T-cell (primary cell): ENCODE measurements at regions not wholly inside any gene's neighbourhood (a gene's known extent, or its start where the extent isn't known, plus 50 kb on each side); places are given as distances from the start of the nearest gene placed in this dataset.

Experiments
- ATAC-seq, 4 experiments: fragments of 200-7000 bp in 3 of 4; fragments of 150-1000 bp in 1 of 4; cut with Tn5 transposase; replicated peaks in 1 of 4; 1 replicate in 3 of 4; 2 replicates in 1 of 4; pipeline ENCODE4 v1.10.0; 2021; ENCODE audit warnings: moderate library complexity in 3 of 4, mild to moderate bottlenecking in 2 of 4, moderate number of reproducible peaks in 1 of 4
- CTCF ChIA-PET, 2 donors: fragments of 300-600 bp; sonication (Branson Sonifier 250); formaldehyde crosslinking; loops; one replicate each; lab custom pipeline; 2022; ENCODE audit warnings: antibody characterized with exemption in 2 of 2; lab: Charles Lee
- POLR2A ChIA-PET, 2 donors: fragments of 300-600 bp; sonication (Branson Sonifier 250); formaldehyde crosslinking; loops; one replicate each; lab custom pipeline; 2022; ENCODE audit warnings: antibody characterized with exemption in 2 of 2; lab: Charles Lee
- DNase-seq, 35 experiments: peaks; one replicate each; pipeline versions ENCODE4 v3.0.0 to v3.0.0-alpha.2; 2013 to 2023
- H3K27ac ChIP-seq: one replicate; pipeline ENCODE4 v1.5.1; 2013; ENCODE audit warnings: low read length
- H3K27me3 ChIP-seq, 2 experiments: replicated peaks in 1 of 2; 1 replicate in 1 of 2; 2 replicates in 1 of 2; pipeline versions ENCODE4 v1.6.1 to v1.7.0; 2013; ENCODE audit warnings: low read length in 1 of 2, mixed read lengths in 1 of 2; ENCODE audit not compliant: control insufficient read depth in 2 of 2, insufficient read depth in 2 of 2; ENCODE audit errors: extremely low read depth in 1 of 2
- H3K36me3 ChIP-seq, 2 donors: 1 replicate in 1 of 2; 2 replicates in 1 of 2; pipeline versions ENCODE4 v1.6.1 to v1.7.0; 2013; ENCODE audit warnings: low read length in 1 of 2; ENCODE audit not compliant: control insufficient read depth in 2 of 2, insufficient read depth in 1 of 2; ENCODE audit errors: extremely low read depth in 1 of 2
- H3K4me1 ChIP-seq, 2 experiments: 1 replicate in 1 of 2; 2 replicates in 1 of 2; pipeline versions ENCODE4 v1.6.1 to v1.7.0; 2013; ENCODE audit warnings: low read length in 2 of 2, mixed read lengths in 1 of 2; ENCODE audit not compliant: insufficient read depth in 2 of 2, control insufficient read depth in 1 of 2; ENCODE audit errors: extremely low read depth in 1 of 2
- H3K4me3 ChIP-seq, 2 donors: 1 replicate in 1 of 2; 2 replicates in 1 of 2; pipeline versions ENCODE4 v1.5.1 to v1.7.0; 2013; ENCODE audit warnings: mild to moderate bottlenecking in 2 of 2, low read length in 1 of 2, moderate library complexity in 1 of 2; ENCODE audit not compliant: control insufficient read depth in 1 of 2; ENCODE audit errors: extremely low read depth in 1 of 2
- H3K9me3 ChIP-seq: 2 replicates; pipeline ENCODE4 v1.7.0; 2013
- H3K27ac Mint-ChIP-seq, 2 donors: one replicate each; pipeline ENCODE4 v1.8.0; 2020 to 2021; ENCODE audit warnings: mild to moderate bottlenecking in 2 of 2, mixed read lengths in 2 of 2
- H3K27me3 Mint-ChIP-seq, 2 donors: one replicate each; pipeline ENCODE4 v1.8.0; 2021 to 2022; ENCODE audit warnings: mixed read lengths in 2 of 2
- H3K36me3 Mint-ChIP-seq: one replicate; pipeline ENCODE4 v1.8.0; 2021; ENCODE audit warnings: mixed read lengths
- H3K4me1 Mint-ChIP-seq, 3 donors: one replicate each; pipeline ENCODE4 v1.8.0; 2020 to 2022; ENCODE audit warnings: mixed read lengths in 3 of 3, mild to moderate bottlenecking in 1 of 3
- H3K4me3 Mint-ChIP-seq, 3 donors: one replicate each; pipeline ENCODE4 v1.8.0; 2020 to 2022; ENCODE audit warnings: mild to moderate bottlenecking in 3 of 3, mixed read lengths in 3 of 3, moderate library complexity in 3 of 3
- H3K9me3 Mint-ChIP-seq, 3 donors: one replicate each; pipeline ENCODE4 v1.8.0; 2020 to 2022; ENCODE audit warnings: mixed read lengths in 3 of 3
- WGBS: methylation state at CpG from one replicate; pipeline ENCODE4 v1.1.5; 2013; ENCODE audit warnings: missing lambda C conversion rate; ENCODE audit not compliant: insufficient coverage; 5-methylcytosine and 5-hydroxymethylcytosine counted together

GRCh38 chr6:81214414-81215091, 537.9 kb downstream of the TENT5A start:
- Histone ChIP-seq H3K9me3 (no peaks in the 10 kb centered on the region), H3K27me3 (no peaks in the 10 kb centered on the region), H3K4me3 (no peak overlapping the region), H3K27ac (no peak overlapping the region), H3K4me1 (no peaks in the 10 kb centered on the region), H3K36me3 (no peaks in the 10 kb centered on the region)
- CTCF ChIA-PET: no interaction called here
- Mint-ChIP-seq H3K27ac (no peak overlapping the region), H3K27me3 (no peaks in the 10 kb centered on the region), H3K9me3 (peaks cover 16 to 25% (median 16%) of the 10 kb centered on the region in 3 donors), H3K36me3 (no peaks in the 10 kb centered on the region), H3K4me3 (no peak overlapping the region), H3K4me1 (no peaks in the 10 kb centered on the region)
- WGBS: 79% methylated on average over 15 of the region's 15 CpGs
- DNase-seq (no peak), ATAC-seq (no peak)
- POLR2A ChIA-PET: no interaction called here

- ATAC-seq (no peak), DNase-seq (no peak)
- no peaks in the 10 kb centered on the region for H3K27me3 Mint-ChIP-seq
- no peak overlapping the region for H3K27ac Mint-ChIP-seq
- Histone ChIP-seq H3K27ac (no peak overlapping the region), H3K9me3 (no peaks in the 10 kb centered on the region), H3K27me3 (no peaks in the 10 kb centered on the region), H3K4me3 (no peak overlapping the region), H3K4me1 (no peaks in the 10 kb centered on the region), H3K36me3 (no peaks in the 10 kb centered on the region)
- H3K4me3 Mint-ChIP-seq: no peak overlapping the region
- ChIA-PET POLR2A (no interaction called here), CTCF (no interaction called here)
- H3K4me1 Mint-ChIP-seq: no peaks in the 10 kb centered on the region
- WGBS: no CpG with 5 or more reads among the region's 1 CpG
- peaks cover 0 to 5% (median 3%) of the 10 kb centered on the region in 3 donors for H3K9me3 Mint-ChIP-seq
- H3K36me3 Mint-ChIP-seq: no peaks in the 10 kb centered on the region
These were observed 547.8 kb downstream of the TENT5A start for GRCh38 chr6:81204731-81205130.

- WGBS: no CpG with 5 or more reads among the region's 2 CpGs
- Histone ChIP-seq H3K27me3 (no peaks in the 10 kb centered on the region), H3K4me3 (no peak overlapping the region), H3K9me3 (no peaks in the 10 kb centered on the region), H3K4me1 (no peaks in the 10 kb centered on the region), H3K27ac (no peak overlapping the region), H3K36me3 (no peaks in the 10 kb centered on the region)
- ATAC-seq (no peak), DNase-seq (no peak)
- Mint-ChIP-seq H3K27ac (no peak overlapping the region), H3K27me3 (no peaks in the 10 kb centered on the region), H3K4me3 (no peak overlapping the region), H3K4me1 (no peaks in the 10 kb centered on the region), H3K36me3 (no peaks in the 10 kb centered on the region), H3K9me3 (peaks cover under 1 to 12% (median 10%) of the 10 kb centered on the region in 3 donors)
- ChIA-PET CTCF (no interaction called here), POLR2A (no interaction called here)
These were observed 558.1 kb downstream of the TENT5A start for GRCh38 chr6:81194374-81194773.

DNA sequence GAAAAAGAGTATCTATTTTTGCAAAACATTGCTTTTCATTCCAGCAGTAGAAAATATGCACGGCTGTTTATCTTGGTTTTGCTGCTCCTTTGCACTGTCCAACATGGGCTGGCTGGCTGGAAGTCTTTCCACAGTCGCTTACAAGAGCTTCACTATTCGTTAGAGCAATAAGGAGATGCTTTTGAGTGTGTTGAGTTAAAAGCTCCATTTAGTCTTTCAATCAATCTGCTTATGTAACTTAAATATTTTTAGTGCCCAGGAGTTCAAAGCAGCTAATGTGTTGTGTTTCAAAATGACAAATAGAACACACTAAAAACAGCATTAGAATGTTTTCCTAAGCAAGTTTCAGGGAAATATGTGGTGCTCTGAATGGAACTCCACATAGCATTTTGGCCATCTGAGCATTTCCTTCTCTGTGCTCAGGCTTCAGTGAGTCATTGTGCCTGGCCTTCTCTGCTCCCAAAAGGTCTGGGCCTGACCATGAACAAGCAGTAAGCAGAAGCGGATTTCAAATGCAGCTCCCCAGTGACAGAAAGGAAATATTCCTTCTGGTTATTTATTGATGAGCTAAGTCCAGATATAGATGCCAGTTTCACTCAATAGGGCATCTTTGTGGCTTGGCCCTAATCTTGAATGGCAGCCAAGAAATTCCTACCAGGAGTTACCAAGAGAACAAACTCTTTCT, 580.3 kb downstream of the TENT5A start:
- CTCF ChIA-PET: no interaction called here
- 70% methylated on average over 2 of the region's 4 CpGs for WGBS
- Histone ChIP-seq H3K36me3 (no peaks in the 10 kb centered on the region), H3K4me1 (no peaks in the 10 kb centered on the region), H3K27ac (no peak overlapping the region), H3K4me3 (no peak overlapping the region), H3K9me3 (no peaks in the 10 kb centered on the region), H3K27me3 (no peaks in the 10 kb centered on the region)
- H3K9me3 Mint-ChIP-seq: peaks cover 0 to 3% (median 0%) of the 10 kb centered on the region in 3 donors
- H3K4me1 Mint-ChIP-seq: no peaks in the 10 kb centered on the region
- H3K27me3 Mint-ChIP-seq: no peaks in the 10 kb centered on the region
- POLR2A ChIA-PET: no interaction called here
- no peaks in the 10 kb centered on the region for H3K36me3 Mint-ChIP-seq
- no peak overlapping the region for H3K4me3 Mint-ChIP-seq
- H3K27ac Mint-ChIP-seq: no peak overlapping the region
- ATAC-seq (no peak), DNase-seq (no peak)

DNA sequence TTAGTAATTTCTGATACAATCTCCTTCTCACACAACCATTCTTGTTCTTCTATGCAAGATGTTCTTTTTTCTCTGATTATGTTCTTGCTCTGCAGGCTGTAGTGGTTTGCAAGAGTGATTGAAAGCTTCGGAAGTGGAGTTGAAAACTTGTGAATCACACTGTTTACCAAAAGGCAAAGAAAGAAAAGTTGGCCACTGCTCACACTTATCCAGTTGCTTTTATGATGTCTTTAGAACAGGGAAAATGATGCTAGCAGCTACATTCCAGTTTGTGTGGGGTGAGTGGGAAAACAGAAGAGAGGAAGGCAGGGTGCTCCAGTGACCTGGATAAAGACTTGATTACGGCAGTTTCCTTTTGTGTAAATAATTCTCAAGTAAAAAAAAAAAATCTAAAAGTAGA, 583.3 kb downstream of the TENT5A start:
- no peak for DNase-seq
- WGBS: 75% methylated on average over 1 of the region's 2 CpGs
- H3K4me1 Mint-ChIP-seq: no peaks in the 10 kb centered on the region

GRCh38 chr6:81166770-81167169, 585.7 kb downstream of the TENT5A start:
- ATAC-seq (no peak), DNase-seq (no peak)
- ChIA-PET POLR2A (no interaction called here), CTCF (no interaction called here)
- no peaks in the 10 kb centered on the region for H3K4me1 Mint-ChIP-seq
- Histone ChIP-seq H3K27me3 (no peaks in the 10 kb centered on the region), H3K36me3 (no peaks in the 10 kb centered on the region), H3K9me3 (no peaks in the 10 kb centered on the region), H3K4me3 (no peak overlapping the region), H3K4me1 (no peaks in the 10 kb centered on the region), H3K27ac (no peak overlapping the region)
- H3K27me3 Mint-ChIP-seq: no peaks in the 10 kb centered on the region
- peaks cover 0 to 3% (median 0%) of the 10 kb centered on the region in 3 donors for H3K9me3 Mint-ChIP-seq
- H3K4me3 Mint-ChIP-seq: no peak overlapping the region
- no peaks in the 10 kb centered on the region for H3K36me3 Mint-ChIP-seq
- no peak overlapping the region for H3K27ac Mint-ChIP-seq

More for the DNA sequence above, 583.3 kb downstream of the TENT5A start:
- Mint-ChIP-seq H3K27me3 (no peaks in the 10 kb centered on the region), H3K36me3 (no peaks in the 10 kb centered on the region), H3K27ac (no peak overlapping the region), H3K9me3 (peaks cover 0 to 3% (median 0%) of the 10 kb centered on the region in 3 donors), H3K4me3 (no peak overlapping the region)
- no peak for ATAC-seq
- Histone ChIP-seq H3K9me3 (no peaks in the 10 kb centered on the region), H3K36me3 (no peaks in the 10 kb centered on the region), H3K27me3 (no peaks in the 10 kb centered on the region), H3K4me1 (no peaks in the 10 kb centered on the region), H3K27ac (no peak overlapping the region), H3K4me3 (no peak overlapping the region)
- ChIA-PET CTCF (no interaction called here), POLR2A (no interaction called here)
